BE2C (cell line): ENCODE measurements at regions not wholly inside any gene's neighbourhood (a gene's known extent, or its start where the extent isn't known, plus 50 kb on each side); places are given as distances from the start of the nearest gene placed in this dataset.

ENCODE experiments used
- DNase-seq: peaks from one replicate; pipeline ENCODE4 v3.0.0-alpha.2; 2020
- H3K27me3 ChIP-seq: fragments of 250-450 bp; sonication (Bioruptor Pico); 2 replicates; pipeline ENCODE4 v1.5.1; 2020; ENCODE audit warnings: mild to moderate bottlenecking
- H3K36me3 ChIP-seq: fragments of 250-450 bp; sonication (Bioruptor Pico); 2 replicates; pipeline ENCODE4 v1.5.1; 2020; ENCODE audit warnings: mild to moderate bottlenecking
- H3K4me1 ChIP-seq: fragments of 250-450 bp; sonication (Bioruptor Pico); 2 replicates; pipeline ENCODE4 v1.5.1; 2020
- H3K4me3 ChIP-seq: 2 replicates; pipeline ENCODE4 v1.5.1; 2011; ENCODE audit warnings: low read depth, low read length
- H3K9me3 ChIP-seq: fragments of 250-450 bp; sonication (Bioruptor Pico); 2 replicates; pipeline ENCODE4 v1.5.1; 2020
- CTCF ChIP-seq: IDR thresholded peaks from 2 replicates; pipeline ENCODE4 v1.5.1; 2012; ENCODE audit warnings: mild to moderate bottlenecking, low read depth, low read length

GRCh38 chr22:47782328-47783075 lies 1020.1 kb downstream of the TBC1D22A start:
- H3K4me3 ChIP-seq, result no peak overlapping the region
- no peaks in the 10 kb centered on the region for H3K4me1 ChIP-seq
- peaks cover 7% of the 10 kb centered on the region for H3K9me3 ChIP-seq
- no peaks in the 10 kb centered on the region for H3K36me3 ChIP-seq
- TF ChIP-seq CTCF, result no peak
- DNase-seq, result no peak
- no peaks in the 10 kb centered on the region for H3K27me3 ChIP-seq

GRCh38 chr22:47781427-47782111 lies 1019.1 kb downstream of the TBC1D22A start:
- DNase-seq, result no peak
- Histone ChIP-seq H3K27me3 (no peaks in the 10 kb centered on the region), H3K4me3 (no peak overlapping the region), H3K36me3 (no peaks in the 10 kb centered on the region), H3K9me3 (peaks cover 7% of the 10 kb centered on the region), H3K4me1 (no peaks in the 10 kb centered on the region)
- no peak for TF ChIP-seq CTCF

- H3K27me3 ChIP-seq, result no peaks in the 10 kb centered on the region
- TF ChIP-seq CTCF, result no peak
- H3K4me1 ChIP-seq, result no peaks in the 10 kb centered on the region
- H3K9me3 ChIP-seq, result peaks cover 7% of the 10 kb centered on the region
- DNase-seq, result no peak
- no peak overlapping the region for H3K4me3 ChIP-seq
- H3K36me3 ChIP-seq, result no peaks in the 10 kb centered on the region
Observed at GRCh38 chr22:47781024-47781423, 1018.6 kb downstream of the TBC1D22A start.

- Histone ChIP-seq H3K27me3 (no peaks in the 10 kb centered on the region), H3K4me1 (no peaks in the 10 kb centered on the region), H3K4me3 (no peak overlapping the region), H3K36me3 (no peaks in the 10 kb centered on the region), H3K9me3 (peaks cover 7% of the 10 kb centered on the region)
- TF ChIP-seq CTCF, result no peak
- DNase-seq, result no peak
Observed at GRCh38 chr22:47780281-47780875, 1017.9 kb downstream of the TBC1D22A start.

GRCh38 chr22:47779474-47779873 lies 1017.0 kb downstream of the TBC1D22A start:
- TF ChIP-seq CTCF, result no peak
- H3K36me3 ChIP-seq, result no peaks in the 10 kb centered on the region
- peaks cover 3% of the 10 kb centered on the region for H3K9me3 ChIP-seq
- H3K27me3 ChIP-seq, result no peaks in the 10 kb centered on the region
- no peaks in the 10 kb centered on the region for H3K4me1 ChIP-seq
- DNase-seq, result no peak
- H3K4me3 ChIP-seq, result no peak overlapping the region

GRCh38 chr22:47778160-47778658 lies 1015.8 kb downstream of the TBC1D22A start:
- TF ChIP-seq CTCF, result no peak
- DNase-seq, result no peak
- Histone ChIP-seq H3K36me3 (no peaks in the 10 kb centered on the region), H3K27me3 (no peaks in the 10 kb centered on the region), H3K9me3 (peaks cover 6% of the 10 kb centered on the region), H3K4me1 (no peaks in the 10 kb centered on the region), H3K4me3 (no peak overlapping the region)
